ENCODE measurements at regions not wholly inside any gene's neighbourhood (a gene's known extent, or its start where the extent isn't known, plus 50 kb on each side); places are given as distances from the start of the nearest gene placed in this dataset.
A peak's percentile ranks its signal among the peaks of the same experiment; 100 is the strongest.
"Not testable (repeated sequence)": the region's sequence is repeated elsewhere in the genome, so short reads cannot be mapped to it uniquely, and the experiment has no call there.

DNA sequence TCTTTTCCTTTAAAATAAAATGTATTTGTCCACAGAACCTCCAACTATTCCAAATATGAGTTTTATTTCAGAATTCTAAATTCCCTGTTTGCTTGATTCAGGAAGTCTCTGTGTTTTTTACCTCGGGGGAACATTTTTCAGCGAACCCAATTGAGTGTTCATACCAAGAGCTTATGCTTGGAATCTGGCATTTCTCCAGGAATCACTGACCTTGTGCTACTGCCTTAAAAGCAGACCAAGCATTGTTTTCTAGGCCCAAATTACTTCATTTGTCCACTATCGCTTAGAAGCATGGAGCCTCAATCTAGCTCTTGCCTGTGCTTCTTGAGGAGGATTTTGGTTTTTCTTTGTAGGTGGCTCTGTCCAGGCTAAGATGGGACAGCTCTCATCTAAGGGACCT lies 59.4 kb downstream of the EBLN1 start:
- intact Hi-C loops (cut with micrococcal nuclease): no loop called here
- DNase-seq (no peak), ATAC-seq (no peak)

DNA sequence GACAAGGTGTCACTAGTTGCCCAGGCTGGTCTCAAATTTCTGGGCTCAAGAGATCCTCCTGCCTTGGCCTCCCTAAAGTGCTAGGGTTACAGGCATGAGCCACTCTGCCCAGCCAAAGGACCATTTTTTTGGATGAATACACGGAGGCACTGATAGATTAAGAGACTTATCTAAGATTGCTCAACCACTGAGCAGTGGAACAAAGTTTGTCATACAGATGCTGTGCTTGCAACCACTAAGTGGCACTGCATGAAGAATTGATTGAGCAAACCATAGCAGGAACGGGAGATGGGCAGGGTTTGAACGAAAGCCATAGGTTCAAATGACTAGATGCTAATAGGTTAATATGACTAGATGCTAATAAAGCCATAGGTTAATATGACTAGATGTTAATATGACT lies 61.1 kb downstream of the EBLN1 start:
- intact Hi-C loops (cut with micrococcal nuclease): no loop called here
- ATAC-seq (no peak), DNase-seq (no peak)

DNA sequence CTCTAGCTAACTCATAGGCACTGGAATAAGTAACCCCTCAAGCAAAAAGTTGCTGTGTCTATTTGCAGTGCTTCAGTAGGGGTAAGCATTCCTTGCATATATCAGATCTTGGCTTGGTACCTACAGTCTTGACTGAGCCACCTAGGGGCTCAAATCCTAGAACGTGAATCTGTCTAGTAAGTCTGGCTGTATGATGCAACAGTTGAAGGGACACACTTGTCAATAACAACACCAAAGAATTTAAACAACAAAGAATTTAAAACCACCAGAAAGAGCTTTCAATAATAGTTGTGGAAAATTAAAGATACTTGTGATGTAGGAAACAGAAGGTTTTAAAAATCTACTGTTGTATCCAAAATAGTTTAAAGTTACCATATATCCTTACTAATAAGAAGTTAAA lies 65.4 kb downstream of the EBLN1 start:
- intact Hi-C loops (cut with micrococcal nuclease): no loop called here
- DNase-seq: no peak
- ATAC-seq: no peak

DNA sequence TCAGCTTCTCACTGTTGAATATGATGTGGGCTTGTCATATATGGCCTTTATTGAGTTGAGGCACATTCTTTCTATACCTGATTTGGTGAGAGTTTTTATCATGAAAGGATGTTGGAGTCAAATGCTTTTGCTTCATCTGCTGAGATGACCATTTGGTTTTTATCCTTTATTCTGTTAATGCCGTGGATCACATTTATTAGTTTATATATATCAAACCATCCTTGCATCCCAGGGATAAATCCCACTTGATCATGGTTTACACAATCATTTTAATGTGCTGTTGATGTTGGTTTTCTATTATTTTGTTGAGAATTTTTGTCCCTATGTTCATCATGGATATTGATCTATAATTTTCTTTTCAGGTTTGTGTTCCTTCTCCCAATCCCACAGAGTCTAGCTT lies 67.0 kb downstream of the EBLN1 start:
- intact Hi-C loops (cut with micrococcal nuclease): no loop called here
- ATAC-seq (no peak), DNase-seq (no peak)

DNA sequence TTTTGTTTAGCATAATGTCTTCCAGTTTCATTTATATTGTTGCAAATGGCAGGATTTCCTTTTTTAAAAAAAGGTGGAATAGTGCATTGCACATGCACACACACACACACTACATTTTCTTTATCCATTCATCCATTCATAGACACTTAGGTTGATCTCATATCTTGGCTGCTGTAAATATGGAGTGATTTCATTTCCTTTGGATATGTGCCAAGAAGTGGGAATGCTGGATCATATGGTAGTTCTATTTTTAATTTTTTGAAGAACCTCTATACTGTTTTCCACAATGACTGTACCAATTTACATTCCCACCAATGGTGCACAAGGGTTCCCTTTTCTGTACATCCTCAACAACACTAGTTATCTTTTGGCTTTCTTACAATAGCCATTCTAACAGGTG lies 68.9 kb downstream of the EBLN1 start:
- intact Hi-C loops (cut with micrococcal nuclease): no loop called here
- DNase-seq (no peak), ATAC-seq (no peak)

DNA sequence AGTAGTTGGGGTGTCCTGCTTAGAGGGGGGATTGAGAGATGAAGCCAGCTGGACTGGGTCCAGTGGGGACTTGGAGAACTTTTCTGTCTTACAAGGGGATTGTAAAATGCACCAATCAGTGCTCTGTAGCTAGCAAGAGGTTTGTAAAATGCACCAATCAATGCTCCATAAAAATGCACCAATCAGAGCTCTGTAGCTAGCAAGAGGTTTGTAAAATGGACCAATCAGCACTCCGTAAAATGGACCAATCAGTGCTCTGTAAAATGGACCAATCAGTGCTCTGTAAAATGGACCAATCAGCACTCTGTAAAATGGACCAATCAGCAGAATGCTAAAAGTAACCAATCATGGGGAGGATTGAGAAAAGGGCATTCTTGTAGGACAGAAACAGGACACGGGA lies 71.9 kb downstream of the EBLN1 start:
- intact Hi-C loops (cut with micrococcal nuclease); DNase-seq; ATAC-seq: not testable (repeated sequence)

DNA sequence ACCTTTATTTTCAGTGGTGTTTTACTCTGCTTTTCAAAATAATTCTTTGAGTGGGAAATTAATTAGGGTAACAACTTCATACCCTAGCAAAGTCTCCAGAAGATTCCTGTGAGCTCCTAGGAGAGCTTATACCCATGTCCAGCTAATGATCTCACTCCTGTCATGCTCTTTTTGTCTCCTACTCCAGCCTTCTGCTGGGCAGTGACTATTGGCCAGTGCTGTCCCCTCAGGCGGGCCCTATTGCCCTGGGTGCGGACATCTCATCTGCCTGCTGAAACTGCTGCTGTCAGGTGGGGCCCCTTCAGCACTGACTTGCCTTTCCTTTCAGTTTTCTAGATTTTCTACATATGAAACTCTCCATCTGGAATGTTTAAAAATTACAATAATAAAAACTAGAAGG lies 80.3 kb downstream of the EBLN1 start:
- DNase-seq (no peak), ATAC-seq (no peak)
- intact Hi-C loops (cut with micrococcal nuclease): no loop called here

DNA sequence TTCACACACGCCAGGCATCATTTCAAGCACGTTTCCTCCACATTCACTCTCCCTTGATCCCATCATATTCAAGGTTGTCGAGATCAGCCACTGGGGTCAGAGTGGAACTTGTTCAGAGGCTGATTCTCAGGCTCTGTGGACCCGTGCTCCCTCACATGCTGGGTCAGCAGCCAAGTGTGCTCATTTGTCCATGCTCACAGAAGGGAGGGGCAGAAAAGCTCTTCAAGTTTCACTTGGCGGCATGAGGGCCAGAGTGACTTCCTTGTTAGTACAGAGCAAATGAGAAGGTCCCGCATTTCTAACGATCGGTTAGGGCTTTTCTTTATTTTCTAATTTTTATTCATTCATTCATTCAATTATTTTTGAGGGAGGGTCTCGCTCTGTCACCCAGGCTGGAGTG lies 82.2 kb downstream of the EBLN1 start:
- intact Hi-C loops (cut with micrococcal nuclease): no loop called here
- ATAC-seq (no peak), DNase-seq (no peak)

DNA sequence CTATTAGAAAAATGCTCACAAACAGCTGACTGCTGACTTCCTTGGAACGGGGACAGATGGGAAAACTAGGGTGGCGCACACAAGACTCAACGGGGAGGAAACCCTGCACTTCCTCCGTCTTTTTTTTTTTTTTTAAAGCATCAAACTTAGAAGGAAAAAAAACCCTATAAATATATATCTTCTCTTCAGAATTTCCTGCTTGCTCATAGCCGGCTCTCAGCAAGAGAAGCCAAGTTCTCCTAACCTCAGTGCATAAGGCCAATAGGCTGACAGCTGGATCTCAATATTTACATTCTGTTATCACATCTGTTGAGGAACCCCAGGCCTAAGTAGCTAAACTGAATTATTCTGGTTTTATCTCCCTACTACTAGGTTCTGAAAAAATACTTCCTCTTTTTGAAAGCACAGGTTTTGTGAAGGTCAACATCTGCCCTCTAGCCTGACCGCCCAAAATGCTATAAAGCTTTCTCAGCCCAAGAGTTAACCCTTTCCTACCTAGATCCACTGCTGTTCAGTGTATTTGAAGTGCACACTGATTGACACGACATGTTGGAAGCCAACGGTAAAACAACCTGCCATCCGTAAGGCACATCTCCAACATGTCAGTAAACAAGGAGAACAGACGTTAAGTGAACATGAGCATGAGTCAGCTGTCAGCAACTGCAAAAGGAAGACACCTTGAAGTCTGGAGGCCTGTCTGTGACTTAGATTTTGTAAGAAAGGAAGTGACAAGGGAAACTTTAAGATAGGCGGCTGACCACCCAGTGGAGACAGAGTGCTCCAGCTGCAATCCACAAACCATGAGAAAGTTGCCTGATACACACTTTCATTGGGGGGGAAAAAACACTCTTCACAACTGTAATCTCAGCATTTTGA lies 83.8 kb downstream of the EBLN1 start:
- DNase-seq (no peak), ATAC-seq (peak; percentile 45)
- intact Hi-C loops (cut with micrococcal nuclease): no loop called here

DNA sequence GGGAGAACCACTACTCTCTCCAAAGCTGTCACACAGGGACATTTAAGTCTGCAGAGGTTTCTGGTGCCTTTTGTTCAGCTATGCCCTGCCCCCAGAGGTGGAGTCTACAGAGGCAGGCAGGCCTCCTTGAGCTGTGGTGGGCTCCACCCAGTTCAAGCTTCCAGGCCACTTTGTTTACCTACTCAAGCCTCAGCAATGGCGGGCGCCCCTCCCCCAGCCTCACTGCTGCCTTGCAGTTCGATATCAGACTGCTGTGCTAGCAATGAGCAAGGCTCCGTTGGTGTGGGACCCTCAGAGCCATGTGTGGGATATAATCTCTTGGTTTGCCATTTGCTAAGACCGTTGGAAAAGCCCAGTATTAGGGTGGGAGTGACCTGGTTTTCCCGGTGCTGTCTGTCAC lies 87.0 kb downstream of the EBLN1 start:
- DNase-seq; ATAC-seq; intact Hi-C loops (cut with micrococcal nuclease): not testable (repeated sequence)

DNA sequence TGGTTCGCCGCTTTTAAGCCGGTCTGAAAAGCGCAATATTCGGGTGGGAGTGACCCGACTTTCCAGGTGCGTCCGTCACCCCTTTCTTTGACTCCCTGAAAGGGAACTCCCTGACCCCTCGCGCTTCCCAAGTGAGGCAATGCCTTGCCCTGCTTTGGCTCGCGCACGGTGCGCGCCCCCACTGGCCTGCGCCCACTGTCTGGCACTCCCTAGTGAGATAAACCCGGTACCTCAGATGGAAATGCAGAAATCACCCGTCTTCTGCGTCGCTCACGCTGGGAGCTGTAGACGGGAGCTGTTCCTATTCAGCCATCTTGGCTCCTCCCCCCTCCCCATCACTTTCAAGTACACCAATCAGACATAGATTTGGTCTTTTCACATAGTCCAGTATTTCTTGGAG lies 88.2 kb downstream of the EBLN1 start:
- intact Hi-C loops (cut with micrococcal nuclease); ATAC-seq; DNase-seq: not testable (repeated sequence)

DNA sequence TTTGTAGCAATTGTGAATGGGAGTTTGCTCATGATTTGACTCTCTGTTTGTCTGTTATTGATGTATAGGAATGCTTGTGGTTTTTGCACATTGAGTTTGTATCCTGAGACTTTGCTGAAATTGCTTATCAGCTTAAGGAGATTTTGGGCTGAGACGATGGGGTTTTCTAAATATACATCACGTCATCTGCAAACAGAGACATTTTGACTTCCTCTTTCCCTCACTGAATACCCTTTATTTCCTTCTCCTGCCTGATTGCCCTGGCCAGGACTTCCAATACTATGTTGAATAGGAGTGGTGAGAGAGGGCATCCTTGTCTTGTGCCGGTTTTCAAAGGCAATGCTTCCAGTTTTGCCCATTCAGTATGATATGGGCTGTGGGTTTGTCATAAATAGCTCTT lies 96.6 kb downstream of the EBLN1 start:
- DNase-seq; ATAC-seq; intact Hi-C loops (cut with micrococcal nuclease): not testable (repeated sequence)

DNA sequence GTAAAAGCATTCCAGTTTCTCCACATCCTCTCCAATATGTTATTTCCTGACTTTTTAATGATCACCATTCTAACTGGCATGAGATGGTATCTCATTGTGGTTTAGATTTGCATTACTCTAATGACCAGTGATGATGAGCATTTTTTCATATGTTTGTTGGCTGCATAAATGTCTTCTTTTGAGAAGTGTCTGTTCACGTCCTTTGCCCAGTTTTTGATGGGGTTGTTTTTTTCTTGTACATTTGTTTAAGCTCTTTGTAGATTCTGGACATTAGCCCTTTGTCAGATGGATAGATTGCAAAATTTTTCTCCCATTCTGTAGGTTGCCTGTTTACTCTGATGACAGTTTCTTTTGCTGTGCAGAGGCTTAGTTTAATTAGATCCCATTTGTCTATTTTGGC lies 97.7 kb downstream of the EBLN1 start:
- intact Hi-C loops (cut with micrococcal nuclease); ATAC-seq; DNase-seq: not testable (repeated sequence)

DNA sequence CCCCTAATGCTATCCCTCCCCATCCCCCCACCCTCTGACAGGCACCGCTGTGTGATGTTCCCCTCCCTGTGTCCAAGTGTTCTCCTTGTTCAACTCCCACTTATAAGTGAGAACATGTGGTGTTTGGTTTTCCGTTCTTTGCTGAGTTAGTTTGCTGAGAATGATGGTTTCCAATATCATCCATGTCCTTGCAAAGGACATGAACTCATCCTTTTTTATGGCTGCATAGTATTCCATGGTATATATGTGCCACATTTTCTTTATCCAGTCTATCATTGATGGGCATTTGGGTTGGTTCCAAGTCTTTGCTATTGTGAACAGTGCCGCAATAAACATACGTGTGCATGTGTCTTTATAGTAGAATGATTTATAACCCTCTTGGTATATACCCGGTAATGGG lies 98.2 kb downstream of the EBLN1 start:
- intact Hi-C loops (cut with micrococcal nuclease); DNase-seq; ATAC-seq: not testable (repeated sequence)

DNA sequence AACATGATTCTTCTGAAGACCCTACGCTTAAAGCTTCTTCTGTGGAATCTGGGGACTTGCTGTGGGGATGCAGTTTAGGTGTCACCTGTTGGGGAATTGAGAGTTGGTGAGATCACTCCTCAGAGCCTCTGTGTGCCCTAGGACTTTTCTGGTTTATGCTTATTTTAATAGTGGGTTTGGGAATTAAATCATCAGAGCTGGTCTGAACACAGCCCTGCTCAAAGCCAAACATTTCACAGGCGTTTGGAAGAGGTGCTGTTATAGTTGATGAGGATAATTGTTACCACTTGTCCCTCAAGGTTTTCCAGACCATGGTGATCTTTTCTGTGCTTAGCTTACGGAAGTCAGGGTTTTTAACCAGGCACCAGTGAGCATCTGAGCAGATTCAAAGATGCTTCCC lies 106.1 kb downstream of the EBLN1 start:
- DNase-seq (no peak), ATAC-seq (no peak)
- intact Hi-C loops (cut with micrococcal nuclease): no loop called here

DNA sequence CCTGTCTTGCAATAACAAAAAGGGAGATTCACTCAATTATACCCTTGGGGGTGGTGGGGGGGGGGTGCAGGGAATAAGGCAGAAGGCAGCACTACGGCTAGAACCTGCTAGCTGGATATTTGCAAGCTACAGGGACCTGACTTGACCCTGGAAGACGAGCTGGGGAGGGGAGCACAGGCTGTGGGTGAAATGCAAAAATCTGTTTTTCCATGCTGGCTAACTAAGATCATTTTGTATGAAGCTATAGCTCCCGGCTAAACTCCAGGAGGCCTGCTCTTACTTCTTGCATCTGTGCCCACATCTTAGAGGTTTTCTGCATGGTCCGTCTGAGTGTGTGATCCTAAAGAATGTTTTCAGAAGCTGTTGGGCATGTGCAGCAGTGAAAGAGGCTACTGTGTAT lies 106.6 kb downstream of the EBLN1 start:
- ATAC-seq: no peak
- no peak for DNase-seq
- intact Hi-C loops (cut with micrococcal nuclease): no loop called here

DNA sequence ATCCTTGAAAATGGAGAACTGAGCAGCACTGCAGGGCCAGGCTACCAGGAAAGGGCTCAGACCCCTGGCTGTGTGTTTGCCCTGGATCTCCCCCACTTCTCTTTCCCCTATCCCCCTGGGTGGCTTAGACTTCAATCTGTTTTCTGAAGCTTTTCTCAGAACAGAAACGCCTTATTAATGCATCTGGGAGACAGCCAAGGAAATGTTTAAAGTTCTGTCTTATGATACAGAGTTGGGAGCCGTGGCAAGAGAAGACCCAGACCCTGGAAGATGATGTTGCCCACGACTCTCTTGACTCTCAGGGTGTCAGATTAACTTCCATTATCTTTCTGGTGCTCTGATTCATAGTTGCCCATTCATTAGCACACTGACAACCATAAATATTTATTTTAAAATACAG lies 107.1 kb downstream of the EBLN1 start:
- ATAC-seq (no peak), DNase-seq (no peak)
- intact Hi-C loops (cut with micrococcal nuclease): no loop called here

DNA sequence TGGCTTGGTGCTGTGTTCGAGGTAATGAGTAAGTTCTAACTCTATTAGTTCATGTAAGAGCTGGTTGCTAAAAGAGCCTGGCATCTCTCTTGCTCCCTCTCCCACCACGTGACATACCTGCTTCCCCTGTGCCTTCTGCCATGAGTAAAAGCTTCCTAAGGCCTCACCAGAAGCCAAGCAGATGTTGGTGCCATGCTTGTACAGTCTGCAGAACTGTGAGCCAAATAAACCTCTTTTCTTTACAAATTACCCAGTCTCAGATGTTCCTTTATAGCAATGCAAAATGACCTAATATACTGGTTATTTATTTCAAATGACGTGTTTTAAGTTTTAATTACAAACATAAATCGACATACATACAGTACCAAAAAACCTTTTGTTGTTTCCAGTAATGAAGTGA lies 101.7 kb upstream of the DNAJC1 start:
- intact Hi-C loops (cut with micrococcal nuclease): no loop called here
- DNase-seq (no peak), ATAC-seq (no peak)

DNA sequence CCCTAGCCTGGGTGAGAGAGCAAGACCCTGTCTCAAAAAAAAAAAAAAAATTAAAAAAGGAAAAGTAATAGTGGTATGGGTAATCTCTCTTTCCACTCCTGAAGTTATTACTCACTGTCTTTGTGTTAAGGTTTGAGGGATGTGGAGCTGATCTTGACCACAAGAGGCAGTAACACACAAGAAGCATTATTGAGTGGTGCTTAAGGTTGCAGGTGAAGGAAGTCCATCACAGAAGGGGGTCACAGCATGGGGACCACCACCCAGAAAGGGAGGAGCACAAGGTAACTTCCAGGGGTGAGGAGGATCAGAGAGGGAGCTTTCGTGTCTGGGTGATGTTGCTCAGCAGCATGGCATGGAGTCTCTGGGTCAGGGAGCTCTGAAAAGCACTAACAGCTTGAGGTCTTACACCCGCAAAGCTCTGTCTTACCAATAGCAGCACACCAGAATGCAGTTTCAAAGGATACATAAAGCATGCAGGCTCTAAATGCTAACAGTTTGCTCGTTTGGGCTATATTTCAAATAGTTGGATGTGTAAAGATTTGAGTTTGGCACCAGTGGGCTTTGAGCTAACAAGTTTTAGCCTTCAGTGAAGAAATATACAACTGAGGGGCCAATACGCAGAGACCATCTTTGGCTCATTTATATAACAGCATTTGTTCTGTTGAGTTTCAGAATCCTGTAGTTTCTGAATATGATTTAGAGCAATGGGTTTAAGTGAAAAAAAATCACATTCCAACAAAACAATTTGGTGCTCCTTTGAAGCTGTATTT lies 100.4 kb upstream of the DNAJC1 start:
- intact Hi-C loops (cut with micrococcal nuclease): no loop called here
- no peak for ATAC-seq

DNA sequence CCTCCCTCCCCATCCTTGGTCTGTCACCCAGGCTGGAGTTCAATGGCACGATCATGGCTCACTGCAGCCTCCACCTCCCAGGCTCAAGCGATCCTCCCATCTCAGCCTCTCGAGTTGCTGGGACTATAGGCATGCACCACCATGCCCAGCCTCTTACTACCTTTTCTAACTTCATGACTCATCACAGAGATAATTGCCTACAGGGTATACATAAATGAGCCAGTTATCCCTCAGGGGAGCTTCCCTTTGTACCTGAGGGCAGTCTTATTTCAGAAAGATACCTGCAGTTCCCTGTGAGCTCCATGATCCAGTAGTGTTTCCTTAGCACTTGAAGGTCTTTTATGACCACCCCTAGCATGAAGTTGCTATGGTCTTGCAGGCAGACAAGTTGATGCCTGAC lies 94.2 kb upstream of the DNAJC1 start:
- DNase-seq (no peak), ATAC-seq (no peak)
- intact Hi-C loops (cut with micrococcal nuclease): no loop called here

More for the DNA sequence above, 100.4 kb upstream of the DNAJC1 start:
- no peak for DNase-seq
